Thymus (tissue), 11 donors: ENCODE measurements at regions not wholly inside any gene's neighbourhood (a gene's known extent, or its start where the extent isn't known, plus 50 kb on each side); places are given as distances from the start of the nearest gene placed in this dataset.

Experiments used
- DNase-seq, 9 donors: peaks; one replicate each; pipeline ENCODE4 v3.0.0-alpha.2; 2013; ENCODE audit warnings: low spot score in 9 of 9, low read depth in 6 of 9, missing footprints in 1 of 9
- H3K27ac ChIP-seq, 2 donors: one replicate each; pipeline ENCODE4 v1.5.1; 2013; ENCODE audit warnings: control low read depth in 1 of 2, low read depth in 1 of 2, low read length in 1 of 2, mild to moderate bottlenecking in 1 of 2, moderate library complexity in 1 of 2
- H3K27me3 ChIP-seq, 2 donors: one replicate each; pipeline ENCODE4 v1.5.1; 2013; ENCODE audit warnings: low read length in 1 of 2; ENCODE audit not compliant: control insufficient read depth in 2 of 2, insufficient read depth in 1 of 2
- H3K36me3 ChIP-seq, 2 donors: one replicate each; pipeline ENCODE4 v1.5.1; 2013; ENCODE audit warnings: low read length in 1 of 2, mild to moderate bottlenecking in 1 of 2, moderate library complexity in 1 of 2; ENCODE audit not compliant: control insufficient read depth in 2 of 2, insufficient read depth in 2 of 2
- H3K4me1 ChIP-seq, 2 donors: one replicate each; pipeline ENCODE4 v1.5.1; 2013; ENCODE audit warnings: low read length in 2 of 2; ENCODE audit not compliant: control insufficient read depth in 2 of 2, insufficient read depth in 2 of 2
- H3K4me3 ChIP-seq, 2 donors: one replicate each; pipeline ENCODE4 v1.5.1; 2013; ENCODE audit warnings: low read length in 2 of 2, control low read depth in 1 of 2, mild to moderate bottlenecking in 1 of 2
- H3K9me3 ChIP-seq, 2 donors: one replicate each; pipeline ENCODE4 v1.5.1; 2013; ENCODE audit warnings: low read length in 1 of 2, mild to moderate bottlenecking in 1 of 2; ENCODE audit not compliant: control insufficient read depth in 2 of 2, insufficient read depth in 1 of 2
- WGBS: extraction: QIAGEN DNeasy Blood & Tissue Kit; methylation state at CpG from one replicate; pipeline ENCODE4 v1.1.7; 2013; 5-methylcytosine and 5-hydroxymethylcytosine counted together
- donor health status: healthy.

DNA sequence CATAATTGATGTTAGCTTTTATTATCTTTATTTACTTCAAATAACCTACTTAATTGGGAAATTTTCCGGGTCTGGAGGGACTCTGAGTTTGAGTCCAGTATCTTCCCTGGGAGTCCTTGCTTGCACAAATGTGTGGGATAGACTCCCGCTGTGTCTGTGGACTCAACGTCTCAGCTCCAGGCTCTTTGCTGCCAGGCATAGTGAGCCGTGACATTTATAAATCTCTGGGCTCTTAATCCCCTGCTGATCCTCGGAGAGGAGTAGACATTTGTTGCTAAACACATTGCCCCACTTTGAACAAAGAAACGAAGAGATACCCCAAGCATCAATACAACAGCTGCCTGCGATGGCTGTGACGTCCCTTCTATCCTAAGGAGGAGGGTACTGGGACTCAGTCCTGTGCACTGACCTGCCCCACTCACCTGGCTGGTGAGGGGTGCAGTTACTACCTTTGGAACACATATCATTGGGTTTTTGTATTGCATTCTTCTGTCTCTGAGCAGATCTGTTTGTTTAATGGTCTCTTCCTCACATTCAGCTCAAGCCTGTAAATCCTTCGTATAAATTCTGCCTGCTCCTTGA is 316.9 kb downstream of the HAPSTR1 start:
- H3K36me3 ChIP-seq = no peaks in the 10 kb centered on the region
- 70% methylated on average over 9 of the region's 9 CpGs for WGBS
- DNase-seq = no peak
- H3K4me1 ChIP-seq = no peaks in the 10 kb centered on the region
- H3K27ac ChIP-seq = no peak overlapping the region
- no peaks in the 10 kb centered on the region for H3K9me3 ChIP-seq
- H3K4me3 ChIP-seq = no peak overlapping the region
- no peaks in the 10 kb centered on the region for H3K27me3 ChIP-seq

DNA sequence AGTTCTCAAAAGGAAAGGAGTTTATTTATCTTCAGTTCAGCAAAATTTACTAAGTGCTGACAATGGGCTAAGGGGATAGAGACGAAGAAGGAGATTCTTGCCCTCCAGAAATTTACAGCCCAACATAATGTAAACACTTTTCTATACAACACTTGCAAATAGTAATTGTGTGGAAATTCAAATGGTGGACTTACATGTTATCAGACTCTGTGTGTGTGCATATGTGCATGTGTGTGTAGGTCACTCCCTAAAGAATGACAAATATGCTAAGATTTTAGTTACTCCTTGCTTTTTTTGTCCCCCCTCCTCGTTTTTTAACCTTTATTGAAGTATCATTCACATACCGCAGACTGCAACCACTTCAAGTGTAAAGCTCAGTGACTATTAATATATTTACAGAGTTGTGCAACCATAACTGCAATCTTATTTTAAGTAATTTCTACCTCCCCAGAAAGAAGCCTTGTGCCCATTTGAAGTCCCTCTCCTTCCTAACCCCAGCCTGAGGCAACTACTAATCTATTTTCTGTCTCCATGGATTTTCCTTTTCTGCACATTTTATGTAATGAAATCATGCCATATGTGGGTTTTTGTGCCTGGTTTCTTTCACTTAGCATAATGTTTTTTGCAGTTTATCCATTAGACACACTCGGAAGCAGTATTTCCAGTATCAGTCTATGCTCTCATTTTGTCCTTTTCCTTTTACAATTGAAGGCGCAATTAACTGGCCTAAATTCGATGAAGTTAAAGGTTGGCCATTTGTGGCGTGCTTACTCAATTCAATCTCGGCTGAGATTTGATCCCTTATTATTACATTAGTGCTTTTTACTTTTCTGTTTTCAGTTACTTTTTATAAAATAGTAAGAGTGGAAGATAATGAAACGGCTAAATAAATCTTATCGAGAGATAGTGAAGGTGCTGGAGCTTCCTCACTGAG is 318.4 kb downstream of the HAPSTR1 start:
- Histone ChIP-seq H3K9me3 (no peaks in the 10 kb centered on the region), H3K36me3 (no peaks in the 10 kb centered on the region), H3K4me1 (no peaks in the 10 kb centered on the region), H3K27me3 (no peaks in the 10 kb centered on the region), H3K27ac (no peak overlapping the region), H3K4me3 (no peak overlapping the region)
- DNase-seq = no peak
- 84% methylated on average over 10 of the region's 10 CpGs for WGBS

DNA sequence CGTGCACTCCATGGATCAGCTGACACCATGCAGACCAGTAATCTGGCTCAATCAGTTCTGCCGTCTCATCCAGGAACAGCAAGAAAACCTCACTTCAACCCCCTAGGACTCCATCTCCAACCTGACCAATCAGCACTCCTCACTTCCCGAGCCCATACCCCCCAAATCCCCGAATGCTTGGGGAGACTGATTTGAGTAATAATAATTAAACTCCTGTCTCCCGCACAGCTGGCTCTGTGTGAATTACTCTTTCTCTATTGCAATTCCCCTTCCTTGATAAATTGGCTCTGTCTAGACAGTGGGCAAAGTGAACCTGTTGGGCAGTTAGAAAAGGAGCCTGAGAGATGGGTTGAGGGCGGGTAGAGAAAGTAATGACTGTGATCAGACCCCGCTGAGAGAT is 320.0 kb downstream of the HAPSTR1 start:
- Histone ChIP-seq H3K27me3 (no peaks in the 10 kb centered on the region), H3K4me1 (no peaks in the 10 kb centered on the region), H3K4me3 (no peak overlapping the region), H3K9me3 (no peaks in the 10 kb centered on the region), H3K36me3 (no peaks in the 10 kb centered on the region), H3K27ac (no peak overlapping the region)
- no peak for DNase-seq
- 86% methylated on average over 7 of the region's 7 CpGs for WGBS

DNA sequence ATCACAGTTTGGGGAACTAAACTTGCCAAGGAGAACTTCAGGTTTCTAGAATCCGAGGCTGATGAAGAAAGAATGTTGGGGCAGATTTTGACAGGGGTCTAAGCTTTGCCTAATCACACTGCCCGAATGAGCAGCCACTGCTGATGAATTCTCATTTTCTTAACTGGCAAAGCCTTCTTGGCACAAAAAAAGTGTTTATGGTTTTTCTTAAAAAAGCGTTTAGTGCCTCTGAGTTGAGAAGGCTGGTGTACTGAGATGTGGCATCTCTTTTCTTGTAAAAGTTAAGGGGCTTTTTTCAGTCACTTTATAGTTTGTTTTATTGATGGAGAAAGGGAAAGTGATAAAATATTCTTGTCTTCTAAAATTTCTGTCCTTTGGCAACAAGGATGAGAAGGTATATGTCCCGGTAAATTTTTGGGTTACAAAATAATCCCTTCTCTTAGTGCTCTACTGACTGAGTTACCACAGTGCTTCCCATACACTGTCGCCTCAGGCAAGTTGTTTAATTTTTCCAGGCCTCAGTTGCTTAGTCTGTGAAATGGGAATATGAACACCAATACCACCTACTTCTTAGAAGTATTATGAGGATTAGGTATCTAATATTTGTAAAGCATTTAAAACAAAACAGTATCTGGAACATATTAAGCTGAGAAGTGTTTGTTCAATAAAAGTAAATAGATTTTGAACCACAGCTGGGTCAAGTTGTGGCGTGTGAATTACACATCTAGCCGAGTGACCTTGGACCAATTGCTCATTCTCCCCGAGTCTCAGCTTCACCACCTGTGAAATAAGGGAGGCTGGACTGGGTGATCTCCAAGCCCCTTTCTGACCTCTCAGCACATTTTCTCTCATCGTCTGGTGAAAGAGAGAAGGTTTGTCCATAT is 320.8 kb downstream of the HAPSTR1 start:
- no peak overlapping the region for H3K27ac ChIP-seq
- no peaks in the 10 kb centered on the region for H3K4me1 ChIP-seq
- no peaks in the 10 kb centered on the region for H3K9me3 ChIP-seq
- H3K27me3 ChIP-seq = no peaks in the 10 kb centered on the region
- no peaks in the 10 kb centered on the region for H3K36me3 ChIP-seq
- DNase-seq = no peak
- WGBS = 88% methylated on average over 9 of the region's 9 CpGs
- H3K4me3 ChIP-seq = no peak overlapping the region

DNA sequence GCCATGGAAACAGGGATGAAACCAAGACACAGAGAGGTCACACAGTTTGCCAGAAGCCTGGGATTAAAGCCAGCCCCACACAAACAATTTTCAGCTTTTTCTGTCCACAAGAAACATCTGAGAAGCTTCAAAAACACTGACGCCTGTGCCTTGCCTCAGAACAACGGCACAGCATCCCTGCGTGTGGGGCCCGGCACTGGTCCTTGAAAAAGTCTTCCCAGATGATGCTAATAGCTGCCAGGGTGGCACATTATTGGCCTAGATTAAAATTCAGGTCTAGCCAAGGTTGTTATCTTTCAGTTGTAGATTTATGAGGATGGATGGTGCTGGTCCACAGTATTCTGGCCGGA is 321.4 kb downstream of the HAPSTR1 start:
- 76% methylated on average over 5 of the region's 5 CpGs for WGBS
- Histone ChIP-seq H3K27ac (no peak overlapping the region), H3K4me3 (no peak overlapping the region), H3K27me3 (no peaks in the 10 kb centered on the region), H3K36me3 (no peaks in the 10 kb centered on the region), H3K4me1 (no peaks in the 10 kb centered on the region), H3K9me3 (no peaks in the 10 kb centered on the region)
- no peak for DNase-seq

DNA sequence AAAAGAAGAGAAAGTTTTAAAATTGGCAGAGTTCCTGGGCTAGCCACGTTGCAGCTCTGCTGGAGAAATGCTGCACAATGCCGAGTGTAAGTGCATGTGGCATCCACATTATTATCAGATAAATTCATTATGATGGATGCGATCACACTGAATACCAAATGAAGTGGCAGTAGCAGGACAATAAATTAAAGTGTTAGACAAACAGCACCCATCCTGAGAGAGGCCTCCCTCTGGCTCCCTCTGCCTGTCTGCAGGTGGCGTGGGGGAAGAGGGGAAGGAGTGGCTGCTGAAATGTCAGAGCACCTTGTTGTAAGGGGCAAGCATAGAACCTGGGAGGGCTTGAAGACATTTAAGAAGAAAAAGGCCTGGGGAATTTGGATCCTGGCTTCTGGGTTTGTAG is 324.1 kb downstream of the HAPSTR1 start:
- no peak overlapping the region for H3K4me3 ChIP-seq
- no peak overlapping the region for H3K27ac ChIP-seq
- DNase-seq = no peak
- H3K36me3 ChIP-seq = no peaks in the 10 kb centered on the region
- WGBS = 86% methylated on average over 4 of the region's 4 CpGs
- no peaks in the 10 kb centered on the region for H3K4me1 ChIP-seq
- no peaks in the 10 kb centered on the region for H3K9me3 ChIP-seq
- no peaks in the 10 kb centered on the region for H3K27me3 ChIP-seq

DNA sequence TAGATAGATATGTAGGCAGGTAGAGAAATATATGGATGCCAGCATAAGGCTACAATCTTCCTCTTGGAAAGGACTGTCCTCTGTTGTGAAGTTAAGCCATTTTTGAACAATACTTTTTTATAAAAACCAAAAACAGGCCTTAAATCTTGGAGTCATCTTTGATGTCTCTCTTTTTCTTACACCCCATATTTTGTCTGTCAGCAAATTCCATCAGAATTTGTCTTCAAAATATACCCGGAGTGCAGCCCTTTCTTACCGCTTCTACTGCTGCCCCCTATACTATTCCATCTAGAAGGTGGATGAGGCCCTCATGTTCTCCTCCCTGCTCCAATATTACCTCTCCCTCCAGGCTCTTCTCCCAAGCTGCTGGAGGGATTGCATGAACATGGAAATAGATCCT is 326.5 kb downstream of the HAPSTR1 start:
- H3K27me3 ChIP-seq = no peaks in the 10 kb centered on the region
- H3K9me3 ChIP-seq = no peaks in the 10 kb centered on the region
- no peaks in the 10 kb centered on the region for H3K4me1 ChIP-seq
- no peak for DNase-seq
- no peaks in the 10 kb centered on the region for H3K36me3 ChIP-seq
- 75% methylated on average over 2 of the region's 2 CpGs for WGBS
- H3K27ac ChIP-seq = no peak overlapping the region
- no peak overlapping the region for H3K4me3 ChIP-seq

DNA sequence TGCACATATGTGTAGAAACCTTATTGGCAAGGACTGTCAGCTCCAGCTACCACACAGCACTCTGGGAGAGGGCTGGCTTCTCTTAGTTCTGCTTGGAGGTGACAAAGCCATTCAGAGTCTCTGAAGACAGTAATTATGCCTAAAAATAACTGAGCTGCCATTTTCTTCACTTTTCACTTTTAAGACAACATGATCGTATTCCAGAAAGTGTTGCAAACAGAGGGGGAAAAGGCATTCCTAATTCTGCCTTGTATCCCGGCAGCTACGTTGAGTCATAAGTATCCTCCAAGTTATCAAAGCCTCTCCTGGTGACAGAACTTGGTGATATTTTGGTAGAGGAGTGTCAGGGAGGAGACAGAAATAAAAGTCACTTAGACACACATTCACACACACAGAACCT is 327.7 kb downstream of the HAPSTR1 start:
- Histone ChIP-seq H3K27ac (no peak overlapping the region), H3K9me3 (no peaks in the 10 kb centered on the region), H3K27me3 (no peaks in the 10 kb centered on the region), H3K4me1 (no peaks in the 10 kb centered on the region), H3K4me3 (no peak overlapping the region), H3K36me3 (no peaks in the 10 kb centered on the region)
- WGBS = 93% methylated on average over 3 of the region's 3 CpGs
- DNase-seq = no peak
